ENCODE measurements at regions not wholly inside any gene's neighbourhood (a gene's known extent, or its start where the extent isn't known, plus 50 kb on each side); places are given as distances from the start of the nearest gene placed in this dataset.

DNA sequence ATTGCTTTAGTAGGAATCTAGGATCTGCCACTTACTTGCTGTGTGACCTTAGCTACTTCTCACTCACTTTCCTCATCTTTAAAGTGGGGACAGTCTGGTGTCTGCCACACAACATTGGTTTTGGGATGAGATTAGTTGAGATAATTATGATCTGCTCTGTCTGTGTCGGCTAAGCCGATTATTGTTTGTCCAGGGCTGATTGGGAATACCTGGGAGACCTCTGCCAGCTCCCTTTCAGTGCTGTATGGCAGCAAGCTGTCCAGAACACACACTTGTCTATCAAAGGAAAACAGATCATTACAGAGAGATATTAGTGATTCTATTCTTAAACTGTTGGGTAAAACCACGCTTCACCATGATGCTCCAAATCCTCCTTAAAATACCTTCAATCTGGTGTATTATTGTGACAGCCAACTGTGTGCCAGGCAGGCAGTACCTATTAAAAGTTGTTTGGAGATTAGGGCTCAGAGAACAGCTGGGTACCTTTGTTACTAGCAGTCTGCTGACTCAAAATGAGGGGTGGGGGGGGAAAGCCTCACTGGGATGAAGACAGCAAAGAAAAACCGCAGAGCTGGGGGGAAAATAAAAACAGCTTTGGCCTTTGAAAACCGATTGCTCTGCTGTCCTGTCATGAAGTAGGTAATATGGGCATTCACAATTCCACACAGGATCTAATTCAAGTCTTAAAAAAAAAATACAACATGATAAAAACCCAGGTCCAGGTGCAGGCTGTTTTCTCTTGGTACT, 458.4 kb upstream of the C9orf72 start:
- Histone ChIP-seq H3K9ac (ENCODE audit: control insufficient read depth, extremely low read depth, insufficient read depth, low read length) (no peak overlapping the region), H3K4me2 (ENCODE audit: control insufficient read depth, extremely low read depth, insufficient read depth, low read depth, low read length) (no peak overlapping the region), H3K9me3 (ENCODE audit: control insufficient read depth, low read depth, low read length) (no peaks in the 10 kb centered on the region), H3K4me3 (ENCODE audit: control insufficient read depth in 2 of 3, extremely low read depth in 1 of 3, insufficient read depth in 2 of 3, low read depth in 1 of 3, low read length in 3 of 3) (no peak overlapping the region), H2AFZ (ENCODE audit: control insufficient read depth, low read length) (no peak overlapping the region), H3K79me2 (ENCODE audit: control insufficient read depth, insufficient read depth, low read length) (no peaks in the 10 kb centered on the region), H3K9me1 (ENCODE audit: control insufficient read depth, extremely low read depth, insufficient read depth, low read length) (no peaks in the 10 kb centered on the region), H4K20me1 (ENCODE audit: control insufficient read depth, extremely low read depth, insufficient read depth, low read length) (no peaks in the 10 kb centered on the region), H3K27me3 (ENCODE audit: control insufficient read depth, extremely low read depth, insufficient read depth, low read length) (no peaks in the 10 kb centered on the region), H3K27ac (ENCODE audit: control insufficient read depth, insufficient read depth, low read length) (no peak overlapping the region), H3K36me3 (ENCODE audit: control insufficient read depth in 2 of 2, extremely low read depth in 1 of 2, insufficient read depth in 2 of 2, low read length in 2 of 2) (no peaks in the 10 kb centered on the region), H3K4me1 (ENCODE audit: control insufficient read depth, extremely low read depth, insufficient read depth, low read length) (no peaks in the 10 kb centered on the region)
- no peak for TF ChIP-seq EZH2 (IDR thresholded peaks at IDR 0.05; ENCODE audit: low read length)
- TF ChIP-seq, protein P1, sequence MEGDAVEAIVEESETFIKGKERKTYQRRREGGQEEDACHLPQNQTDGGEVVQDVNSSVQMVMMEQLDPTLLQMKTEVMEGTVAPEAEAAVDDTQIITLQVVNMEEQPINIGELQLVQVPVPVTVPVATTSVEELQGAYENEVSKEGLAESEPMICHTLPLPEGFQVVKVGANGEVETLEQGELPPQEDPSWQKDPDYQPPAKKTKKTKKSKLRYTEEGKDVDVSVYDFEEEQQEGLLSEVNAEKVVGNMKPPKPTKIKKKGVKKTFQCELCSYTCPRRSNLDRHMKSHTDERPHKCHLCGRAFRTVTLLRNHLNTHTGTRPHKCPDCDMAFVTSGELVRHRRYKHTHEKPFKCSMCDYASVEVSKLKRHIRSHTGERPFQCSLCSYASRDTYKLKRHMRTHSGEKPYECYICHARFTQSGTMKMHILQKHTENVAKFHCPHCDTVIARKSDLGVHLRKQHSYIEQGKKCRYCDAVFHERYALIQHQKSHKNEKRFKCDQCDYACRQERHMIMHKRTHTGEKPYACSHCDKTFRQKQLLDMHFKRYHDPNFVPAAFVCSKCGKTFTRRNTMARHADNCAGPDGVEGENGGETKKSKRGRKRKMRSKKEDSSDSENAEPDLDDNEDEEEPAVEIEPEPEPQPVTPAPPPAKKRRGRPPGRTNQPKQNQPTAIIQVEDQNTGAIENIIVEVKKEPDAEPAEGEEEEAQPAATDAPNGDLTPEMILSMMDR (optimal IDR thresholded peaks at IDR 0.05 in 1 of 3, IDR thresholded peaks at IDR 0.05 in 1 of 3, conservative IDR thresholded peaks at IDR 0.05 in 1 of 3; ENCODE audit: extremely low read depth in 1 of 3, insufficient read depth in 2 of 3, low read length in 3 of 3): no peak
- FAIRE-seq (no peak), DNase-seq (ENCODE audit: low read depth, low spot score) (no peak)
- dilution Hi-C loops (cut with MboI; ENCODE audit: extremely low pct_ligation_motif_present, low sequenced_read_pairs): no loop called here

DNA sequence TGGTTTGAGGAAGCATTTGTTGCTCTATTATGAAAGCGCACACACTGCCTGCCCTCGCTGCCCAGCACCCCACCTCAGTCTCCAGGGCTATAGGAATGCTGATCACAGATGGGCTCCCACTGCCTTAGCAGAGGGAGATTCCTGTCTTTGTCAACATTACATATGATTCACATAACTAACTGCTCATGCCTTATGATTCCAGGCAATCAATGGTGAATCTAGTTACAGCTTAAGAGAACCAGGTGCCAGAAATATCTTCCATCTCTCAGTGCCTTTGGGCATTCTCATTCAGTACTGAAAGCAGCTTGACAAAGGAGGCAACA, 458.9 kb upstream of the C9orf72 start:
- H3K4me1 ChIP-seq (ENCODE audit: control insufficient read depth, extremely low read depth, insufficient read depth, low read length): no peaks in the 10 kb centered on the region
- no peak overlapping the region for H3K9ac ChIP-seq (ENCODE audit: control insufficient read depth, extremely low read depth, insufficient read depth, low read length)
- no peaks in the 10 kb centered on the region for H3K9me3 ChIP-seq (ENCODE audit: control insufficient read depth, low read depth, low read length)
- no peak overlapping the region for H2AFZ ChIP-seq (ENCODE audit: control insufficient read depth, low read length)
- H4K20me1 ChIP-seq (ENCODE audit: control insufficient read depth, extremely low read depth, insufficient read depth, low read length): no peaks in the 10 kb centered on the region
- H3K9me1 ChIP-seq (ENCODE audit: control insufficient read depth, extremely low read depth, insufficient read depth, low read length): no peaks in the 10 kb centered on the region
- no peaks in the 10 kb centered on the region for H3K79me2 ChIP-seq (ENCODE audit: control insufficient read depth, insufficient read depth, low read length)
- H3K4me2 ChIP-seq (ENCODE audit: control insufficient read depth, extremely low read depth, insufficient read depth, low read depth, low read length): no peak overlapping the region
- no peak overlapping the region for H3K4me3 ChIP-seq (ENCODE audit: control insufficient read depth in 2 of 3, extremely low read depth in 1 of 3, insufficient read depth in 2 of 3, low read depth in 1 of 3, low read length in 3 of 3)
- DNase-seq (ENCODE audit: low read depth, low spot score) (no peak), FAIRE-seq (no peak)
- no peak overlapping the region for H3K27ac ChIP-seq (ENCODE audit: control insufficient read depth, insufficient read depth, low read length)
- TF ChIP-seq, protein P1 (optimal IDR thresholded peaks at IDR 0.05 in 1 of 3, IDR thresholded peaks at IDR 0.05 in 1 of 3, conservative IDR thresholded peaks at IDR 0.05 in 1 of 3; ENCODE audit: extremely low read depth in 1 of 3, insufficient read depth in 2 of 3, low read length in 3 of 3): no peak
- TF ChIP-seq EZH2 (IDR thresholded peaks at IDR 0.05; ENCODE audit: low read length): no peak
- H3K27me3 ChIP-seq (ENCODE audit: control insufficient read depth, extremely low read depth, insufficient read depth, low read length): no peaks in the 10 kb centered on the region
- dilution Hi-C loops (cut with MboI; ENCODE audit: extremely low pct_ligation_motif_present, low sequenced_read_pairs): no loop called here
- H3K36me3 ChIP-seq (ENCODE audit: control insufficient read depth in 2 of 2, extremely low read depth in 1 of 2, insufficient read depth in 2 of 2, low read length in 2 of 2): no peaks in the 10 kb centered on the region

Measured in keratinocyte (primary cell).